Superior temporal gyrus (tissue), 1 donor: ENCODE measurements at regions not wholly inside any gene's neighbourhood (a gene's known extent, or its start where the extent isn't known, plus 50 kb on each side); places are given as distances from the start of the nearest gene placed in this dataset.

Experiments
- DNase-seq: peaks from one replicate; pipeline ENCODE4 v3.0.0-alpha.2; 2016; ENCODE audit errors: extremely low spot score

GRCh38 chr9:73459817-73460216, 308.2 kb downstream of the ANXA1 start:
- no peak for DNase-seq

DNA sequence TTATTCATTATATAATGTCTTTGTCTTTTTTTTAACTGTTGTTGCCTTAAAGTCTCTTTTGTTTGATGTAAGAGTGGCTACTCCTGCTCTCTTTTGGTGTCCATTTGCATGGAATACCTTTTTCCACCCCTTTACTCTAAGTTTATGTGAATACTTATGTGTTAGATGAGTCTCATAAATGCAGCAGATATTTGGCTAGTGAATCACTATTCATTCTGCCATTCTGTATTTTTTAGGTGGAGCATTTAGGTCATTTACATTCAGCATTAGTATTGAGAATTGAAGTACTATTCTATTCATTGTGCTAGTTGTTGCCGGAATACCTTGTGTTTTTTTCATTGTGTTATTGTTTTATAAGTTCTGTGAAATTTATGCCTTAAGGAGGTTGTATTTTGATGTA, 317.1 kb downstream of the ANXA1 start:
- DNase-seq: no peak

DNA sequence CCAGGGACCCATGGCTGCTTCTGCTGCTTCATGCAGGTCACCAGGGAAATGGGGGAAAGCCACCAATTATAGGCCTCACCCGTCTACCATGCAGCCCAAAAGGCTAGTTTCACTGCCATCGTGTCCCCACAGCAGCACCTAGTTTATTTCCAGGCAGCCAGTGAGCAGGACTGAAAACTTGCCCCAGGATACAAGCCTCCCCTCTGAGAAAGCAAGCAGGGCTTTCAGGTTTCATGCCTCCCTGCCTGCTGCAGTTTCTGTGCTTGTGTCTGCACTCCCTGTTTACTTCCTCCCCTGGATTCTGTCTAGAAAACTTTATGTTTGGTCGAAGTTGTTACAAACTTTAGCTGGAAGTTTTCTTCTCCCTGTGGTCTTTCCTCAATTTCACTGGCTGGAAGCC, 319.1 kb downstream of the ANXA1 start:
- DNase-seq: no peak

DNA sequence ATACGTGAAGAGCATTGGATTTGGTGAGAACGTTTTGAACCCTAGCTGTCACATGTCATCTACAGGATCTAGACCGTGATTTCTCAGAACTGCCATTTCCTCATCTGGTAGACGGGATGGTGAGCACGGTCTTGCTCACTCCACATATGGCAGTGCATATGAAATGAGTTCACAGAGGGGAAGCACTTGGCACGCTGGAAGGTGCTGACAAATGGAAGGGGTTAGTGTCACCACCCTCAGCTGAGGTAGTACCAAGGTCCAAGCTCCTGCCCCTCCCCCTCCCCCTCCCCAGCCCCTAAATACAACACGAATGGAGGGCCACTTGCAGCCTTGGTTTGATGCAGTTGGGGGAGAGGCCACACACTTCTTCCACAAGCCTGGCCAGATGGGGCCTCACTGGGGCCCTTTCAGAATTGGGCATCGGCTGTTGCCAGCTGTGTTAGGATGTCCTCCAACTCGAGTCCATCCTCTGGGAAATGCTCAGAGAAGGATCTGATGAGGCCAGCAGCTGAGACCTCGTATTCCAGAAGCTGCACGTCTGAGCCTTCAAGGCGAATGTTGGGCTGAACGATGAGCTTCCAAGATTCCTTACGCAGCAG, 322.4 kb downstream of the ANXA1 start:
- DNase-seq: no peak

GRCh38 chr9:73474625-73475024, 323.0 kb downstream of the ANXA1 start:
- DNase-seq: no peak

DNA sequence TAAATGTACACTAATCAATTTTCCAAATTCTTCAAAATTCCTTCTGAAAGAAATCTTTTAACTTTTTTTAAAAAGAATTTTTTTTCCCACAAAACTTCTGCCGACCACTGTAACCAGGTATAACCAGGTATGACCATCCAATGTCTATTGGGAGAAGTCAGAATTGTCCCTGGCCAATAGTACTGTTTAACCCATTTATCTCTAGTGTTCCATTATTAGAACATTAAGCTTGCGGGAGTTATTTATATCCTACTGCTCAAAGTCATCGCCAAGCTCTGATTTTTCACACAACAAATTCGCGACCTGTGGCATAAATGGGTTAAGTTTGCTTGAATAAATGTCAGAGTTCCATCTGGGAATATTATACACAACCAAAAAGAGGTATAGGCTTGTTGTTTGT, 343.2 kb downstream of the ANXA1 start:
- no peak for DNase-seq

DNA sequence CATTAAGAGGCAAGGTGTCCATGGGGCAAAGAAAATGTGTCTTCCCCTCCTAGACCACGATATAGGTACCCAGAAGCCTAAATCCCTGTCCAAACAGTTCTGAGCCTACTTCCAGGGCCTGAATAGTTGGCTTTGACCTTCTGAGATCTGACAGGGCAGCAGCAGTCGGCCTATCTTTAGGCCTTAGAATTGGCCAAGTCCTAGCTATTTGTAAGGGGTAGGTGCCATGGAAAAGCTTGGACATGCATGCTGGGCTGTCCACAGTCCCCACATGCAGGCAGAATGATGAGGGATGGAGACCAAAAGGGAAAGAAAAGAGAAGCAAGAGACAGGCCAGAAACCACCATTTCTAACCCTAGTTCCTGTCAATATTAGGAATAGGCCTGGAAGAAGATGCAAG, 346.1 kb downstream of the ANXA1 start:
- DNase-seq: no peak

- no peak for DNase-seq
Observed at GRCh38 chr9:73515216-73515615, 363.6 kb downstream of the ANXA1 start.

GRCh38 chr9:73523391-73523790, 371.7 kb downstream of the ANXA1 start:
- no peak for DNase-seq

GRCh38 chr9:73525350-73525749, 373.7 kb downstream of the ANXA1 start:
- DNase-seq: no peak

- no peak for DNase-seq
Observed at GRCh38 chr9:73527521-73527920, 375.9 kb downstream of the ANXA1 start.

DNA sequence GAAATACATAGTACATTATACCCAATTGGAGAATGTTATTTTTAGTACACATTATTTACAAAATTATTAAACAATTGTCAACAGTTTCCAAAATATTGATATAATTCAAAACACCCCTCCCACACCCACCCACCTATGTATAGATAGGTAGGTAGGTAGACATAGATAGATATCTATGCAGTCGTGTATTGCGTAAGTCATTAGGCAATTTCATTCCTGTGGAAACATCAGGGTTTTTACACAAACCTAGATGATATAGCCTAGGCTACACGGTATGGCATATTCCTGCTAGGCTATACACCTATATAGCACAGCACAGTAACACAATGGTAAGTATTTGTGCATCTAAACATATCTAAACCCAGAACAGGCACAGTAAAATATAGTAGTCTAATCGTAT, 377.3 kb downstream of the ANXA1 start:
- no peak for DNase-seq

DNA sequence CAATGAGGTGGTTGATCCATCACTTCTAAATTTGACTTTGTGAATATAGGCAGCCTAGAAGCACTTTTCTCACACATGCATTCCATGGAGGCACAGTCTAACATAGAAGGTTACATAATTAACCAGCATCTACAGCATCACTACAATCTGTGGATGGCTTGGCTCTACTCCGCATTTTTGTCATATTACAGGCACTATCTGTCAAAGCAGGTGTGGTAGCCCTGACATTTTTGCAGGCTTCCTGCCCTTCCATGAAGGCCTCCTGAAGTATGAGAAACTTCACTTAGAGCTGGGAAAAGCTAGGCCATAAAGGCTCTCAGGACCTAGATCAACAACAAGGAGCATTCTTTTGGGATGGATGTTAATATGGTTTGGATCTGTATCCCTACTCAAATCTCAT, 378.0 kb downstream of the ANXA1 start:
- DNase-seq: no peak

DNA sequence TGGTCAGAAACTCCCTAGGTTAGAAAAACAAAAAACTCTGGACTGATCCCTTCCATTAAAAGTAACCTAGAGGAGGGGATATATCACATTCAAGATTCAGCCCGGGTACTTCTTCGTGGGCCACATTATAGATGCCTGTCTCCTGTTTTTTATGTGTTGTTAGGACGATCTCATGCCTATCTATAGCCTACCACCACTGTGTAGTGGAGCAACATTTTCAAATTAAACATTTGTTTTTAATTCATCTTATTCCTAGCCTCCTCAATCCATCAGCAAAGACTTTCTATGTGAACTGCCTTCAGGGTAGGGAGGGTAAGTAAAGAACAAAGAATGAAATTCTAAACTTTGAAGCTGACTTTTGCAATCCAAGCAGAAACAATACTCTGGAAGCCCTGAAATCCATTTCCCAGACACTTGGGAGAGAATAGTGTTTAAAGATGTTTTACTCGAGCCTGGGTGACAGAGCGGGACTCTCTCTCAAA, 379.4 kb downstream of the ANXA1 start:
- no peak for DNase-seq

GRCh38 chr9:73531658-73532057, 380.0 kb downstream of the ANXA1 start:
- DNase-seq: no peak

- no peak for DNase-seq
Observed at GRCh38 chr9:73532985-73533384, 381.3 kb downstream of the ANXA1 start.

GRCh38 chr9:73536403-73536802, 384.7 kb downstream of the ANXA1 start:
- DNase-seq: no peak

DNA sequence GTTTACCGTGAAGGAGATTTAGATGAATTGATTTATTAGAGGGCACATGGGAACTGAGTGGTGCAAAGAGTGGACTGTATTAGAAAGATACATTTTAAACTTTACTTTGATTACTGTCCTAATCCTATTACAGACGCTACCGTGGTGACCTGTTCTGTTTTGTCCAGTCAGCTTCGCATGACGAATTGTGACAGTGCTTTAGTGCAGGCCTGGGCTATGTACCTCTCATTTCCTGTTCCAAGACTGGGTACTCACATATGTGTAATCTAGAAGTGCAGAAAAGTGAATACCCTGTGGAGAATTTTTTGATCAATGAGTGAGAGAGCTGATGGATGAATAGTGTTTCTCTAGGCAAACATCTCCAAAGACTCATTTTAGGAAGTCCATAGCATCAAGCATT, 385.9 kb downstream of the ANXA1 start:
- DNase-seq: no peak

GRCh38 chr9:73539881-73540390, 388.3 kb downstream of the ANXA1 start:
- no peak for DNase-seq

DNA sequence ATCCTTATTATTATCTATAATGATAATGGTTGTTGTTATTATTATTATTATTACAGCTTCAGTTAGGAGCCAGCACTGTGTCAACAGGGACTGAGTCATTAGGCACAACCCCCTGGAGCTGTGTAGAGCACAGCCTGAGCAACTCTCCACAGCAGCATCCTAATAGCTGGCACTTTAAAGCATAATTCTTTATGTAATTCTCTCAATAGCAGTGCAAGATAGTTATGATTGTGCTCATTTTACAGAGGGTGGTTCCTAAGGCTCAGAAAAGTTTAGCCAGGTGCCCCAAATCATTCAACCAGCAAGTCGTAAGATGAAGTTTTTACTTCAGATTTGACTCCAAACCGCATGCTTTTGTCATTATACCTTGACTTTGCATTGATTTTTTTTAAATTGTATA, 390.3 kb downstream of the ANXA1 start:
- DNase-seq: no peak

DNA sequence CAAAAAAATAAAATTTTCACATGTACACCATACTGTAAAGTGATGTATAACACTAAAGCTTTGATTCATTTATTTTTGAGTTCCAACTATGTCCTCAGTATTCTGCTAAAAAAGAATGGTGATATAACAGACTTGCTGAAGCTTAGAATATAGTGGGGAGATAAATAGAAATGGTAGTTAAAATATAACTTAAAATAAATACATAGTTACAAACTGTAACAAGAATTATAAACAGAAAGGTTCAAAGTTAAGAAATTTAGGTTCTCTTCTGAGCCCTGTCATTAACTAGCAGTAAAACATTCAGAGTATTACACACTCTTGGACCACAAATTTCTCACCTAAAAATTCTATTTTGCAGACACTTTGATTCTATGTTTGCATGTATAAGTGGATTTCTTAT, 392.1 kb downstream of the ANXA1 start:
- no peak for DNase-seq

GRCh38 chr9:73548201-73548600, 396.5 kb downstream of the ANXA1 start:
- peak; percentile 75 for DNase-seq

DNA sequence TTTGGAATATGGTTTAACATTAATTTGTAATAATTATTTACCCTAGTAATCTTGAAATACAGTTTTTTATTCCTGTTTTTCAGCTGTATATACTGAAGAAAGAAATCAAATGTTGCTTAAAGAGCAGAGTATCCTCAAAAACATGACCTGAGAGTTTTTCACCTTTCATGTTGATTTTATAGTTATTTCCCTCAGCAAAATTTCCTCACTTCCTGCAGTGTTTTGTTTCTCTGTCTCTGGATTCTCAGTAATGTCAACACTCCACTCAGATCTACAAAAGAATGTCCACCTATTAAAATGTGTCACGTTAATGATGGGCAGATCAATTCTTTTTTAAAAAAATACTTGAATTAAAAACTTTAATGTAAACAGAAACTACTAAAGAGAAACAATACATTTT, 398.3 kb downstream of the ANXA1 start:
- no peak for DNase-seq

- DNase-seq: no peak
Observed at GRCh38 chr9:73553295-73553694, 401.6 kb downstream of the ANXA1 start.
